ENCODE measurements at regions not wholly inside any gene's neighbourhood (a gene's known extent, or its start where the extent isn't known, plus 50 kb on each side); places are given as distances from the start of the nearest gene placed in this dataset.

DNA sequence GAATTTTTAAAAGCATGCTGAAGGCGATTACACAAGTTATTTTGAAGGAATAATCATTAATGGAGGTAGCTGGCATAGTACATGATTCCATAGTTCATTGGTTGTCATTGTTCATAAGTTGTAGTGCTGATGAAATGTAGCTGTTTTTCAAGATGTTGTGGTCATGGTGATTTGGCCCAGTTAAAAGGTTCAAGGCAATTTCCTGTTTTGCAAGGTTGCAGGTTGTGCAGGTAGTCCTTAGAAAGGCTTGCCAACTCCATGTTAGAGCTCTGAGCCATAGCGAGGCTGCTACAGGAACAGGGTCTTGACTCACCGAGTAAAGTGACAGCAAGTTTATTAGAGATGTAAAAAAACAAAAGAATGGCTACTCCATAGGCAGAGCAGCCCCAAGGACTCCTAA, 95.8 kb upstream of the CHORDC1 start:
- no peak for DNase-seq (ENCODE audit: low read depth)
- TF ChIP-seq, protein P1, sequence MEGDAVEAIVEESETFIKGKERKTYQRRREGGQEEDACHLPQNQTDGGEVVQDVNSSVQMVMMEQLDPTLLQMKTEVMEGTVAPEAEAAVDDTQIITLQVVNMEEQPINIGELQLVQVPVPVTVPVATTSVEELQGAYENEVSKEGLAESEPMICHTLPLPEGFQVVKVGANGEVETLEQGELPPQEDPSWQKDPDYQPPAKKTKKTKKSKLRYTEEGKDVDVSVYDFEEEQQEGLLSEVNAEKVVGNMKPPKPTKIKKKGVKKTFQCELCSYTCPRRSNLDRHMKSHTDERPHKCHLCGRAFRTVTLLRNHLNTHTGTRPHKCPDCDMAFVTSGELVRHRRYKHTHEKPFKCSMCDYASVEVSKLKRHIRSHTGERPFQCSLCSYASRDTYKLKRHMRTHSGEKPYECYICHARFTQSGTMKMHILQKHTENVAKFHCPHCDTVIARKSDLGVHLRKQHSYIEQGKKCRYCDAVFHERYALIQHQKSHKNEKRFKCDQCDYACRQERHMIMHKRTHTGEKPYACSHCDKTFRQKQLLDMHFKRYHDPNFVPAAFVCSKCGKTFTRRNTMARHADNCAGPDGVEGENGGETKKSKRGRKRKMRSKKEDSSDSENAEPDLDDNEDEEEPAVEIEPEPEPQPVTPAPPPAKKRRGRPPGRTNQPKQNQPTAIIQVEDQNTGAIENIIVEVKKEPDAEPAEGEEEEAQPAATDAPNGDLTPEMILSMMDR (conservative IDR thresholded peaks at IDR 0.05; ENCODE audit: low read depth, low read length) = no peak

DNA sequence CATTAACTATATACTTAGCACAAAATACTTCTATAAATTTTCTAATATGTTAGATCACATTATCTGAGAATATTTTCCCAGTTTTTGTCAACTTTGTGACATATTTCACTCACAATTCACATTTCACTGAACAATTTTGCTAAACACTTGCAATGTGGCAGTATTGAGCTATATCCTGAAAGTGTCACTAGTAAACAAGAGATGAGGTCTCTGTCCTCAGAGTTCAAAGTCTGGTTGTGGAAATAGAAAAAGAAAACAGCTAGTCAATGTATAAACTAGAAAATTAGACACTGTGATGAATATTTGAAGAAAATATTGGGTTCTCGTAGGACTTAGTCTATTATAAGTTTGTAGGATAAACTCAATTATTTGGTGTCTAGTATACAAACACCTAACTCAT, 87.4 kb upstream of the CHORDC1 start:
- TF ChIP-seq, protein P1 (conservative IDR thresholded peaks at IDR 0.05; ENCODE audit: low read depth, low read length) = no peak
- DNase-seq (ENCODE audit: low read depth) = no peak
- H3K4me3 ChIP-seq (ENCODE audit: low read depth, low read length) = no peak overlapping the region

More for the DNA sequence above, 95.8 kb upstream of the CHORDC1 start:
- no peak overlapping the region for H3K4me3 ChIP-seq (ENCODE audit: low read depth, low read length)

DNA sequence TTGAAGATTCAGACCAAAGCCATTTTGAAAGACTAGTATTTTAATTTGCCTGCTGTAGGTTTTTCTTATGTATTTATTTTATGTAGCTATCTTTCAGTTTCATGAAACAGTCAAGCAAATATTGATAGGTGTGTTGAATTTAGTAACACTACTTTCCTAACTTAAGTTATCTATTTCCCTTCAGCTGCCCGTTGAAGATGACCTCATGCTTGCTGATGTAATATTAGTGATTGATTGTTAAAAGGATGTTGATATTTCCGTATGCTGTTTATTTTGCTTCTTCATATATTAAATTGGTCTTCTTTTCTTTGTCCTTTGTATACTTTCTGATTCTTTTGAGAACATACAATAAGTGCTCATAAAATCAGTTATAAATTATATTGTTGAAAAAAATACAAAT, 86.8 kb upstream of the CHORDC1 start:
- no peak overlapping the region for H3K4me3 ChIP-seq (ENCODE audit: low read depth, low read length)
- TF ChIP-seq, protein P1 (conservative IDR thresholded peaks at IDR 0.05; ENCODE audit: low read depth, low read length) = no peak
- no peak for DNase-seq (ENCODE audit: low read depth)

DNA sequence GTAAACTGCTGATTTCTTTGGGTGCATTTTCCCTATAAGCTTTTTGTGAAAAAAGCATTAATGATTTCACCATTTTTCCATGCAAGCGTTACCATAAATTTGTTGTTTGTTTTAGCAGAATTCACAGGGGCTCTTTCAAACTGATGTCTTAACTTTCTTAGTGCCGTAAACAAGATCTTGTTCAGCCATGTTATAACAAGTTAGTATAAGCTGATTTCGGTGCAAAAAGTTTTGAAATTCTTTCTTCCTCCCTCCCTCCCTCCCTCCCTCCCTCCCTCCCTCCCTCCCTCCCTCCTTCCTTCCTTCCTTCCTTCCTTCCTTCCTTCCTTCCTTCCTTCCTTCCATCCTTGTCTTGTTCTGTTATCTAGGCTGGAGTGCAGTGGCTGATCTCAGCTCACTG, 71.7 kb upstream of the CHORDC1 start:
- no peak for DNase-seq (ENCODE audit: low read depth)
- TF ChIP-seq, protein P1 (conservative IDR thresholded peaks at IDR 0.05; ENCODE audit: low read depth, low read length) = no peak
- no peak overlapping the region for H3K4me3 ChIP-seq (ENCODE audit: low read depth, low read length)

DNA sequence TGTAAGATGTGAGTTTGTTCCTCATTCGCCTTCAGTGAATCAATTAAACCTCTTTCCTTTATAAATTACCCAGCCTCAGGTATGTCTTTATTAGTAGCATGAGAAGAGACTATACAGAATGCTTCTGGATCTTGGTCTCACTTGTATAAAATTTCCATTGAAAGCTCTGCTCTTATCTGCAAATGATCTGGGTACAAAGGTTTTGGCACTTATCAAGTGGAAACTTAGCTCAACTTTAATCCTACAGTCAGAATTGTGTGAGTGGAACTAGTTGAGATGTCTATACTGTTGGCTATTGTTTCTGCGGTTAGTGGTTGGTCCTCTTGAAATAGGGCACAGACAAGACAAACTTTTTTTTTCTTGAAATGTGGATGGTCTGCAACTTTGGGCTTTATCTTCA, 71.2 kb upstream of the CHORDC1 start:
- TF ChIP-seq, protein P1 (conservative IDR thresholded peaks at IDR 0.05; ENCODE audit: low read depth, low read length) = no peak
- H3K4me3 ChIP-seq (ENCODE audit: low read depth, low read length) = no peak overlapping the region
- DNase-seq (ENCODE audit: low read depth) = no peak

DNA sequence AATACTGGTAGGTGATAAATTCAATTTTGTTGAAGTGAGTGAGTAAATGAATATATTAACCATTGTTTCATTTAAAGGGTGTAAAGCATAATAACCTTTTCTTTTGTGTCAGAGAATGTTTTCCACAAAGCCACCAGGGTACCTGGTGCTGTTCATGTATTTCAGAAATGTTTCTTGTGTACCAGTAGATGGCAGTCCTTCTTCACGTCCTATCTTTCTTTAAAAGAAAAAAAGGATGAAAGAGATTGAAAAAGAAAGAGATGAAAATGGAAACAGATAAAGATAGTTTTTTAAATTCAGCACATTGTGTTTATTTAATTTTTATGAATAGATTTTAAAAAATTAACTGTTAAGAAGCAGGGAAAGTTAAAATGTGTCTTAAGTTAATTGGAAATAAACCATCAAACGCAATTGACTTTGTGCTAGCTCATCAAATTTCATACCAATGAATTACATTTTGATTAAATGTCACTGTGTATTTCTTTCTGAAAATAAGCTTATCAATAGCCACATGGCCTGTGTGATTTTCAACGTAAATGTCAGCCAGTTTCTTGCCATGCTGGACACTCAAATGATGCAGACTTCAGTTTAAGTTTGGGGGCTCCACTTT, 65.5 kb upstream of the CHORDC1 start:
- peak; percentile 44 for DNase-seq (ENCODE audit: low read depth)
- TF ChIP-seq, protein P1 (conservative IDR thresholded peaks at IDR 0.05; ENCODE audit: low read depth, low read length) = peak; percentile 61
- H3K4me3 ChIP-seq (ENCODE audit: low read depth, low read length) = no peak overlapping the region

DNA sequence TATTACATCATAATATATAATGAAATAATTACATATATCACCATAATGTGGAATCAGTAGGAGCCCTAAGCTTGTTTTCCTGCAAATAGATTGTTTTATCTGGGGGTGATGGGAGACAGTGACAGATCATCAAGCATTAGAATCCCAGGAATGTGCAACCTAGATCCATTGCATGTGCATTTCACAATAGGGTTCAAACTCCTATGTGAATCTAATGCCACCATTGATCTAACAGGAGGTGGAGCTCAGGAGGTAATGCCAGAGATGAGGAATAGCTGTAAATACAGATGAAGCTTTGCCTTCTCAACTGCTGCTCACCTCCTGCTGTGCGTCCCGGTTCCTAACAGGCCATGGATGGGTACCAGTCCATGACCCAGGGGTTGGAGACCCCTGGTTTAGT, 63.8 kb upstream of the CHORDC1 start:
- no peak for DNase-seq (ENCODE audit: low read depth)
- H3K4me3 ChIP-seq (ENCODE audit: low read depth, low read length) = no peak overlapping the region
- TF ChIP-seq, protein P1 (conservative IDR thresholded peaks at IDR 0.05; ENCODE audit: low read depth, low read length) = no peak
